Memory B cell (primary cell): ENCODE measurements at regions not wholly inside any gene's neighbourhood (a gene's known extent, or its start where the extent isn't known, plus 50 kb on each side); places are given as distances from the start of the nearest gene placed in this dataset.

ENCODE experiments used
- ATAC-seq: fragments of 150-1000 bp; cut with Tn5 transposase; 2 replicates; pipeline ENCODE4 v1.10.0; 2021; ENCODE audit warnings: low read depth, mild to moderate bottlenecking, moderate library complexity
- DNase-seq, 2 donors: peaks; one replicate each; pipeline ENCODE4 v3.0.0; 2022; ENCODE audit warnings: low spot score in 2 of 2
- H3K27ac Mint-ChIP-seq: one replicate; pipeline ENCODE4 v1.8.0; 2022; ENCODE audit warnings: mild to moderate bottlenecking, moderate library complexity, mixed read lengths
- H3K27me3 Mint-ChIP-seq: one replicate; pipeline ENCODE4 v1.8.0; 2022; ENCODE audit warnings: mixed read lengths
- H3K36me3 Mint-ChIP-seq: one replicate; pipeline ENCODE4 v1.8.0; 2022; ENCODE audit warnings: mild to moderate bottlenecking, mixed read lengths
- H3K4me1 Mint-ChIP-seq: one replicate; pipeline ENCODE4 v1.8.0; 2022; ENCODE audit warnings: mixed read lengths
- H3K4me3 Mint-ChIP-seq: one replicate; pipeline ENCODE4 v1.8.0; 2022; ENCODE audit warnings: mild to moderate bottlenecking, moderate library complexity, mixed read lengths
- H3K9me3 Mint-ChIP-seq: one replicate; pipeline ENCODE4 v1.8.0; 2022; ENCODE audit warnings: mixed read lengths

GRCh38 chr6:22657352-22657980 lies 88.1 kb downstream of the HDGFL1 start:
- Mint-ChIP-seq H3K27ac (no peak overlapping the region), H3K36me3 (no peaks in the 10 kb centered on the region), H3K27me3 (no peaks in the 10 kb centered on the region), H3K4me1 (no peaks in the 10 kb centered on the region), H3K9me3 (peaks cover 4% of the 10 kb centered on the region), H3K4me3 (no peak overlapping the region)
- no peak for ATAC-seq
- DNase-seq: no peak

- H3K4me3 Mint-ChIP-seq: no peak overlapping the region
Measured at GRCh38 chr6:22658183-22658582, 88.8 kb downstream of the HDGFL1 start.

GRCh38 chr6:22658934-22659333 lies 89.6 kb downstream of the HDGFL1 start:
- DNase-seq (no peak), ATAC-seq (no peak)
- H3K36me3 Mint-ChIP-seq: no peaks in the 10 kb centered on the region
- H3K9me3 Mint-ChIP-seq: peaks cover 9% of the 10 kb centered on the region
- no peaks in the 10 kb centered on the region for H3K4me1 Mint-ChIP-seq
- H3K27ac Mint-ChIP-seq: no peak overlapping the region
- no peaks in the 10 kb centered on the region for H3K27me3 Mint-ChIP-seq
- no peak overlapping the region for H3K4me3 Mint-ChIP-seq

More at GRCh38 chr6:22658183-22658582, 88.8 kb downstream of the HDGFL1 start:
- DNase-seq: no peak
- ATAC-seq: no peak
- Mint-ChIP-seq H3K36me3 (no peaks in the 10 kb centered on the region), H3K27ac (no peak overlapping the region), H3K27me3 (no peaks in the 10 kb centered on the region), H3K4me1 (no peaks in the 10 kb centered on the region), H3K9me3 (peaks cover 9% of the 10 kb centered on the region)

- Mint-ChIP-seq H3K9me3 (peaks cover 14% of the 10 kb centered on the region), H3K27me3 (no peaks in the 10 kb centered on the region), H3K4me3 (no peak overlapping the region), H3K36me3 (no peaks in the 10 kb centered on the region), H3K27ac (no peak overlapping the region), H3K4me1 (no peaks in the 10 kb centered on the region)
- no peak for ATAC-seq
- no peak for DNase-seq
Measured at GRCh38 chr6:22664968-22665367, 95.6 kb downstream of the HDGFL1 start.

- no peak for DNase-seq
- no peak overlapping the region for H3K4me3 Mint-ChIP-seq
- H3K27me3 Mint-ChIP-seq: no peaks in the 10 kb centered on the region
- H3K4me1 Mint-ChIP-seq: no peaks in the 10 kb centered on the region
- ATAC-seq: no peak
- H3K36me3 Mint-ChIP-seq: no peaks in the 10 kb centered on the region
- H3K27ac Mint-ChIP-seq: no peak overlapping the region
- H3K9me3 Mint-ChIP-seq: peaks cover 16% of the 10 kb centered on the region
Measured at GRCh38 chr6:22666021-22666420, 96.7 kb downstream of the HDGFL1 start.

- peaks cover 13% of the 10 kb centered on the region for H3K9me3 Mint-ChIP-seq
- H3K27me3 Mint-ChIP-seq: no peaks in the 10 kb centered on the region
- DNase-seq (no peak), ATAC-seq (no peak)
- no peaks in the 10 kb centered on the region for H3K36me3 Mint-ChIP-seq
- H3K4me3 Mint-ChIP-seq: no peak overlapping the region
- no peak overlapping the region for H3K27ac Mint-ChIP-seq
- H3K4me1 Mint-ChIP-seq: no peaks in the 10 kb centered on the region
Measured at GRCh38 chr6:22666586-22666985, 97.2 kb downstream of the HDGFL1 start.

- peaks cover 9% of the 10 kb centered on the region for H3K9me3 Mint-ChIP-seq
- no peak overlapping the region for H3K4me3 Mint-ChIP-seq
- ATAC-seq (no peak), DNase-seq (no peak)
- H3K4me1 Mint-ChIP-seq: no peaks in the 10 kb centered on the region
- H3K36me3 Mint-ChIP-seq: no peaks in the 10 kb centered on the region
- no peak overlapping the region for H3K27ac Mint-ChIP-seq
- no peaks in the 10 kb centered on the region for H3K27me3 Mint-ChIP-seq
Measured at GRCh38 chr6:22667855-22668254, 98.5 kb downstream of the HDGFL1 start.

- Mint-ChIP-seq H3K9me3 (peaks cover 8% of the 10 kb centered on the region), H3K27ac (no peak overlapping the region), H3K4me3 (no peak overlapping the region), H3K27me3 (no peaks in the 10 kb centered on the region), H3K36me3 (no peaks in the 10 kb centered on the region), H3K4me1 (no peaks in the 10 kb centered on the region)
- no peak for ATAC-seq
- no peak for DNase-seq
Measured at GRCh38 chr6:22668307-22668706, 98.9 kb downstream of the HDGFL1 start.

- H3K9me3 Mint-ChIP-seq: peaks cover 8% of the 10 kb centered on the region
- no peak for ATAC-seq
- no peak overlapping the region for H3K4me3 Mint-ChIP-seq
- no peak overlapping the region for H3K27ac Mint-ChIP-seq
- no peaks in the 10 kb centered on the region for H3K27me3 Mint-ChIP-seq
- no peaks in the 10 kb centered on the region for H3K36me3 Mint-ChIP-seq
- DNase-seq: no peak
- H3K4me1 Mint-ChIP-seq: no peaks in the 10 kb centered on the region
Measured at GRCh38 chr6:22668717-22669116, 99.4 kb downstream of the HDGFL1 start.

GRCh38 chr6:22670605-22671004 lies 101.2 kb downstream of the HDGFL1 start:
- no peaks in the 10 kb centered on the region for H3K36me3 Mint-ChIP-seq
- no peak for DNase-seq
- peaks cover 8% of the 10 kb centered on the region for H3K9me3 Mint-ChIP-seq
- no peaks in the 10 kb centered on the region for H3K27me3 Mint-ChIP-seq
- ATAC-seq: no peak
- no peaks in the 10 kb centered on the region for H3K4me1 Mint-ChIP-seq
- no peak overlapping the region for H3K4me3 Mint-ChIP-seq
- H3K27ac Mint-ChIP-seq: no peak overlapping the region

- ATAC-seq: no peak
- no peak overlapping the region for H3K4me3 Mint-ChIP-seq
- no peak overlapping the region for H3K27ac Mint-ChIP-seq
- DNase-seq: no peak
- no peaks in the 10 kb centered on the region for H3K4me1 Mint-ChIP-seq
- H3K9me3 Mint-ChIP-seq: peaks cover 6% of the 10 kb centered on the region
- H3K27me3 Mint-ChIP-seq: no peaks in the 10 kb centered on the region
- no peaks in the 10 kb centered on the region for H3K36me3 Mint-ChIP-seq
Measured at GRCh38 chr6:22673474-22673873, 104.1 kb downstream of the HDGFL1 start.

- H3K36me3 Mint-ChIP-seq: no peaks in the 10 kb centered on the region
- H3K4me1 Mint-ChIP-seq: no peaks in the 10 kb centered on the region
- H3K4me3 Mint-ChIP-seq: no peak overlapping the region
- ATAC-seq (no peak), DNase-seq (no peak)
- H3K27me3 Mint-ChIP-seq: no peaks in the 10 kb centered on the region
- H3K27ac Mint-ChIP-seq: no peak overlapping the region
- peaks cover 4% of the 10 kb centered on the region for H3K9me3 Mint-ChIP-seq
Measured at GRCh38 chr6:22680950-22681349, 111.6 kb downstream of the HDGFL1 start.

- no peaks in the 10 kb centered on the region for H3K36me3 Mint-ChIP-seq
- ATAC-seq (no peak), DNase-seq (no peak)
- H3K4me1 Mint-ChIP-seq: no peaks in the 10 kb centered on the region
- peaks cover 5% of the 10 kb centered on the region for H3K9me3 Mint-ChIP-seq
- H3K4me3 Mint-ChIP-seq: no peak overlapping the region
- H3K27ac Mint-ChIP-seq: no peak overlapping the region
- H3K27me3 Mint-ChIP-seq: no peaks in the 10 kb centered on the region
Measured at GRCh38 chr6:22681761-22682160, 112.4 kb downstream of the HDGFL1 start.

GRCh38 chr6:22682979-22683378 lies 113.6 kb downstream of the HDGFL1 start:
- ATAC-seq (no peak), DNase-seq (no peak)
- no peaks in the 10 kb centered on the region for H3K27me3 Mint-ChIP-seq
- H3K9me3 Mint-ChIP-seq: peaks cover 7% of the 10 kb centered on the region
- no peak overlapping the region for H3K27ac Mint-ChIP-seq
- no peaks in the 10 kb centered on the region for H3K36me3 Mint-ChIP-seq
- H3K4me1 Mint-ChIP-seq: no peaks in the 10 kb centered on the region
- H3K4me3 Mint-ChIP-seq: no peak overlapping the region

GRCh38 chr6:22690446-22690845 lies 121.1 kb downstream of the HDGFL1 start:
- Mint-ChIP-seq H3K27me3 (no peaks in the 10 kb centered on the region), H3K9me3 (peaks cover 7% of the 10 kb centered on the region), H3K4me3 (no peak overlapping the region), H3K36me3 (no peaks in the 10 kb centered on the region), H3K27ac (no peak overlapping the region), H3K4me1 (no peaks in the 10 kb centered on the region)
- no peak for ATAC-seq
- DNase-seq: no peak
